Fibroblast of skin of right biceps (primary cell): ENCODE measurements at regions not wholly inside any gene's neighbourhood (a gene's known extent, or its start where the extent isn't known, plus 50 kb on each side); places are given as distances from the start of the nearest gene placed in this dataset.

Experiments used
- DNase-seq: peaks from one replicate; pipeline ENCODE4 v3.0.0-alpha.2; 2013

DNA sequence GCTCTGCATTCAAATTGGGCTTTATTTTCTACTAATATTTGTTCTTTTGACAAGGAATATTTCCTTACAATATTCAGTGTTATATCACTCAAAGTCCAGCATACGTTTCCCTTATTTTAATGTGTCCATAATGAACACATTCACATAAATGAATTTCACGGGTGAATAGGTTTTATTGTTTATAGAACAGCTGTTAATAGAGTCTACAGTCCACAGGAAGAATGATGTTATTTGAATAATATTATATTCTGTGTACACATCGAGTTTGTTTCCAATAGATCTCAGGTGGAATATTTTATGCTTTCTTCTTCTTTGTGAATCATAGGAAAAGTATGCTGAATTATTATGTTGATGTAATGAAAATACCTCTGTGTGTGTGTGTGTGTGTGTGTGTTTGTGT lies 582.4 kb downstream of the CDH26 start:
- DNase-seq, result no peak

DNA sequence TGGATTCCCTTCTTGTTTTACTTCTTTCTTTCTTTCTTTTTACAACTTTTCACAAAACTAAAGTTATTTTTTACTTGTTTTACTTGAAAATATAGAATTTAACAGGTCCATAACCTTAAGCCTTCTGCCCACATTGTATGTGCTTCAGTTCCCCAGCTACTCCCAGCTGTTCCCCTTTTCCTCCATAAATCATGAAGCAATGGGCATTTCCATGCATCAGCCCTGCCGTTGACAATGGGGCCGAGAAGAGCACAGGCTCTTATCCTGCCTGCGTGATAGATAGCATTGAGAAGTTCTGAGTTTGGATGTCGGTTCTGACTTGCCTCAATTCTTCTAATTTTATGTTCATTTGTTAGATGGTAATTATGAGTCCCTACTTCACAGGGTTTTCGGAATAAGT lies 583.8 kb downstream of the CDH26 start:
- no peak for DNase-seq

DNA sequence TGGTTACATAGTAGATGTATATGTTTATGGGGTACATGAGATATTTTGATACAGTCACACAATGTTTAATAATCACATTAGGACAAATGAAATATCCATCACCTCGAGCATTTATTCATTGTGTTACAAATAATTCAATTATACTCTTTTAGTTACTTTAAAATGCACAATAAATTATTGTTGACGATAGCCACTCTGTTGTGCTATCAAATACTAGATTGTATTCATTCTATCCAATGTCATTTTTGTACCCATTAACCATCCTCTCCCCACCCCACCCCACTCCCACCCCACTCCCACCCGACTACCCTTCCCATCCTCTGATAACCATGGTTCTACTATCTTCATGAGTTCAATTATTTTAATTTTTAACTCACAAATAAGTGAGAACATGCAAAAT lies 585.4 kb downstream of the CDH26 start:
- DNase-seq, result no peak

DNA sequence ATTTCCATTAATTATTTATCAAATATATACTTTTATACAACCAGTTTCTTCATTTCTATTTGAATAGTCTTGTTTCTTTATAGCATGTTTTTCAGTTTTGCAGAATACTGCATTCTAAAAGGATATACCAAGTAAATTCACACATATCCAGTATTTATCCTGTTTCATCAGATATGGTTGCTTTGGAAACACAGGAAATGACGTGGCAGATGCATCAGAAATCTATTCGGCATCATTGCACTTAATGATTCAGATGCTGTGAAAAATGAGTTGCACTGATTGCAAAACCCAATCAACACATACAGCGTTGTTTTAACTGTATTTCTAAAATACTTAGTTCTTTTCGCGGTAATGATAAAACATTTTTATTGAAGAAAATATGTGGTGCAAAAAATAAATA lies 594.9 kb downstream of the CDH26 start:
- DNase-seq, result no peak

DNA sequence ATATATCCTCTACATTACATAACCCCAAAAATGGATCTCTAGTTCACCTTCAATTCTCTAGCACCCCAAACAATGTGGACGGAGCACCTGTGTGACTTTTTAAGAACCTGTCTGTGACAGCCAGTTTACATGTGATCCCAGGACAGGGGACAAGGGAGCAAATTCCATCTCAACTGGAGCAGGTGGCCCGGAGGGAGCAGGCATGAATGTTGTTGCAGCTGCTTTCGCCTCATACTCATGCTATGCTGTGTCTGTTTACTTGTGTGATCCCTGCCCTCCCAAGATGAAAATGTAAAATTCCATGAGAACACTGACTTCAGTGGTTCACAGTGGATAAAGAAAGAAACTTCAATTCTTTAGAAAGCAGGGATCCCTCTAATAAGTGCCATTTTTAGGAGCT lies 600.3 kb downstream of the CDH26 start:
- no peak for DNase-seq

DNA sequence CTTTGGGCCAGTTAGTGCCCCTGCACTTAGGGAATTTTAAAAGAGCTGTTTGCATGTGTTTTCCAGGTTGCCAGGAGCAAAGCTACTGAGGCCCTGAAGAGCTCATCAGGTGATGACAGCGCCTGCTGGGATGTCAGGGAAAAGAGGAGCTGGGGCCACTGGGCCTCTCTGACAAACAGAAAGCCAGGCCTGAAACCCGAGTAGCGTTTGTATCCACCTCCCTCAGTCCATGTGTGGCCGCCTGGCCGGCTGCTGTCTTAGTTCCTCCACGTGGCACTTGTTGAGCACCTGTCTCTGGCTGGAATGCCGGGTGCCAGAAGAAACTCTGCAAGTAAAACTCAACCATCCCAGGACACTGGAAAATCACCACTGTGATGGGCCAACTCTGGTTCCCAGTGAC lies 601.2 kb downstream of the CDH26 start:
- DNase-seq, result no peak

DNA sequence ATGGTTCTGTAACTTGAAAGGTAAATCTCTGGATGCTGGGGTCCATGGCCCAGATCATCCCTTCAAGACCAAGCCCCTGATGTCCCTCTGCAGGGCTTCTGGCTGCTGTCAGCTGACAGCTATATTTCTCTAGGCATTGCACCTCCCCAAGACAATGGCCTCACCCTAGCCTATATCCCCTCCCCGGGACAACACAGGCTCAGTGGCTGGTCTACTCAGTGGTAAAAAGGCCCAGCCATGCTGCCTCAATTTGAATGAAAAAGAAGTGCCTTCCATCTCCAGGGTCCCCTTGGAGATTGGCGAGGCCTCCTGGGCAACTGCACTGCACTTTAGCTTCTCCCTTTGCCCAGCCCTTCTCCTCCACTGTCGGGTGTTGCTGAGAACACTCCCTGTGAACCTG lies 602.8 kb downstream of the CDH26 start:
- DNase-seq, result no peak

DNA sequence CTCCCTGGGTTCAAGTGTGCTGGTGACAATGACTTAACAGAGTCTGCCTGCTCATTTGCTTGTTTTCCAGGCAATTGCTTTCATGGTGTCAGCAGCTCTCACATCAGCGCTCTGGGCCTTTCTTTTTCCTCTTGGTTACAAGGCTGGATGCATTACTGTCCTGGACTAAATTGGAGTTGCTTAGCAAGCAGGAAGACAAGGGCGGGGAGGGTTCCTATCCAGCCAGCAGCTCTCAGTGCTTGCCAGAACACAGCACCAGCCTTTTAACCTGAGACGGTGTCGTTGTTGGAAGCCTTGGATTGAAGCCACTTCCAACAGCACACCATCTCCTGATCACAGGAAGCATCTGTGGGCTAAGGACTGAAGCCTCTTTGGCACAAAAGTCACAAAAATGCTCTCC lies 606.9 kb downstream of the CDH26 start:
- no peak for DNase-seq

DNA sequence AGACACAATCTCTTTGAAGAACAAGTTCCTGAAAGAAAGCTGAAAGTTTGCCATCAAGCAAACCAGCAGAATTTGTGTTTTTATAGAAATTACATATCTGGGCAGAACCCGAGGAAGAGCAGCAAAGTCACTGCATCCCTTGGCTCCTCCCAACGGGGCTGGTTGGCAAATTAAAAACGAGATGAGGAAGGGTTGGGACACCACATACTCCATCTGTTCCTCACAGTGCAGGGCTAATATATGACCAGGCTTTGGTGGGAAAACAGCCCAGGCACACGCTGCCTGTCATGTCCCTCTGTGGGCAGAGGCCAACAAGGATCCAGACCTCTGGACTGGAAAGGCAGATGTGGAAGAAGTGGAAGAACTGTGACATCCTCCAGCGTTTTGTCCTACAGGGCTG lies 607.3 kb downstream of the CDH26 start:
- DNase-seq, result no peak

DNA sequence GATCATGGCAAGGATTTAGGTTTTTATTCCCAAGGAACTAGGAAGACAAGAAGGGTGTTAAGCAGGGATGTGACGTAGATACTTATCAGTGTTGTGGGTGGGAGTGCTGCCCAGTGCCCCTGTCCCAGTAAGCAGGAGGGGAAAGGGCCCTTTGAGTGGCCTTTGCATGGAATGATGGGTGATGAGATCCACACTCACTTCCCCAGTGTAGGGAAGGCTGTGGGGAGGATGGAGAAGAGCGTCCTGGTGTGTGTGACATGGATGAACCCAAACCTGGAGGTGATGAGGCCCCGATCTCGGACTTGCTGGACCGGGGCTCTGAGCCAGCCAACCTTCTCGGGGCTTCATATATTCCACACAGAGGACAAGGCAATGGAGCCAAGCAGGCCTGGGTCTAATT lies 610.9 kb downstream of the CDH26 start:
- DNase-seq, result no peak

DNA sequence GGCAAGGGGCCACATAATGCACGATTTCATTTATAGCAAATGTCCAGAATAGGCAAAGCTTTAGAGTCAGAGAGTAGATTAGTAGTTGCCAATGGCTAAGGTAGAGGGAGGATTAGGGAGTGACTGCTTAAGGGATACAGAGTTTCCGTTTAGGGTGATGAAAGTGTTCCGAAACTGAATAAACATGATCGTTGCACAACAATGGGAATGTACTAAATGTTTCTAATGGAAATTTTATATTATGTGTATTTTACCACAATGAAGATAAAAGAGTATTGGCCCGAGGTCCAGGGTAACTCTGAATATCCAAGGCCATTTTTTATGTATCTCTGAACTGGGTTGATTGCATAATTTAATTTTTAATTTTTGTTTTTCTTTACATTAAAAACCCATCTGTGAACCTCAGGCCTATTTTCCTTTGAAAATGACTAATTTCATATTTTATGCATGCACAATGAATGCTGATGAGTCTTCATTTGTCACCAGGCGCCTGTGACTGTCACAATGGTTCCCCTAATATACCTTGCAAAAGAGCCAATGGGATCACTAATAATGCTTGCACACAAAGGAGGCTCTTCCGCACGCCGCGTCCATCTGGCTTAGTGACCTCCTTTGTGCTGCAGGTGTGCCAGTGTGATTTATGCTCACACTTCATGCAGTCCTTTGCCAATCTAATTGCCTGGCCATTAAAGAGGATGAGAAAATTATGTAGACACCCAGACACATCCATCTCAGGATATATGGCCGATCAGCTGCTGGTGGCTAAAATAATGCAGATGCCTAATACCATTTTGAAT lies 612.5 kb downstream of the CDH26 start:
- DNase-seq, result no peak

DNA sequence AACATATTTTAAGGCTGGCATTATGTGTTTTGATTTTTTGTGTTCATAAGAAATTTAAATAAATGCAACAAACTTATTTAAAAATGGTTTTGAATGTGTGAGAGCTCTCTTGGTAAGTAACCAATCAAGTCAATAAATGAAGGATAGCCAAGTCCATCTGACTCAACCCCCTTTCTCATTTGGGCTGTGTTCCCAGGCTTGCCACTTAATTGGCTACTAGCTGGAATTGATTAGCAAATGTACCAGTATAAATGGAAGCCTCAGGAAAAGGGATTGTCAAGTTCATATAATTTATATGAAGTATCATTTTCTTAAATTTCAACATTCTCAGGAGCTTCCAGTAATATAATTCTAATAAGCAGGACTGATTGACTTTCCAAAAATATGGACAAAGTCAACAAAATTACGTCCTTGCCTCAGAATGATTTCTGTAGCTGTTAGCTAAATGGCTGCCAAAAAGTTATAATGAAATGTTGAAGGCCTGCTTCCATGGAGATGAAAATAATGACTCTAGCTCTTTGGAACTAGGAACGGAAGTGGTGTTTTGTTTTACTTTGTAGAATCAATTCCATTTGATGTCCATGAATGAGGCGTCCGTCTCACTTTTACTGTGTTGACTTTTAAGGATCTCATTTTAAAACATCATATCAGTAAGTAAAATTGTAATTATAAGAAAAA lies 614.9 kb downstream of the CDH26 start:
- DNase-seq, result no peak

DNA sequence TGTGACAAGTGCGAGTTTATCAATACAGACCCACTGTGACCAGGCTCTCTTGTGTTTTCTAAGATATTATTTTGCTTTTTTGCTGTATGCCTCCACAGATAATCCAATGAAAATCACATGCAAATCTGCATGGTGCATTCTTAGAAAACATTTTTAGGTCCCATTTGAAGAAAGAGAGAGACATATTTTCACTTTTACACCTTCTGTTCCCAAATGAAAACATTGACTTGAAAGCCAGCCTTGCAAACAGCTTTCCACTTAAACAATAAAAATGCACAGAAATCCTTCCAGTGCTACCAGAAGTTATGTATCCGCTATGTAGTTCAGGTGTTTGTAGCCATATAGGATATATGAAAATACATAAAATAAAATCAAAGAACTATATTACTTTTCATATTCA lies 618.0 kb downstream of the CDH26 start:
- no peak for DNase-seq

DNA sequence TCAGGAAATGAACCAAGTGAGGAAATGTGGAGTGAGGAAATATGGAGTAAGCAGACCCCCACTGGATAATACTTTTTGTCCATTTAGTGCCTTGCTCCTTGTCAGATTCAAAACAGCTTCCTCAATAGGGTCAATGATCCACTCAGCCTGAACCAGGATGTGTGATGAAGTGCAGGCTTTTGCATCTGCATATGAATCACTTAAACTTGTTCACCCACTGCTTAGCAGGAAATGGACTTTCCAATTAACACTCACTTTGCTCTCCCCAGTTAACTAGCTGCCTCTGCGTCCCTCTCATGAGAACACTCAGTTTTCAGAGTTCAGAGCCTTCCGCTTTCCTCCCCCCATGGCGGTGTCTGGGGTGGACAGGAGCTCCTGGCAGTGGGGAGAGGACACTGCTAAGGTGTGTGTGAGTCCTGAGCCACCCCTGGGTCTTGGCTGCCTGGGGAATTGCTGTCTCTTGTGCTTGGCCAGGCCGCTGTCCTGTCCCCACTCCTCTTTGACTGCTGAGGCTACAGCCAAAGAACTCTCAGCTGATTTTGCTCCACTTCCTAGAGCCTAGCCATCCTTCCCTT lies 621.8 kb downstream of the CDH26 start:
- DNase-seq, result no peak

DNA sequence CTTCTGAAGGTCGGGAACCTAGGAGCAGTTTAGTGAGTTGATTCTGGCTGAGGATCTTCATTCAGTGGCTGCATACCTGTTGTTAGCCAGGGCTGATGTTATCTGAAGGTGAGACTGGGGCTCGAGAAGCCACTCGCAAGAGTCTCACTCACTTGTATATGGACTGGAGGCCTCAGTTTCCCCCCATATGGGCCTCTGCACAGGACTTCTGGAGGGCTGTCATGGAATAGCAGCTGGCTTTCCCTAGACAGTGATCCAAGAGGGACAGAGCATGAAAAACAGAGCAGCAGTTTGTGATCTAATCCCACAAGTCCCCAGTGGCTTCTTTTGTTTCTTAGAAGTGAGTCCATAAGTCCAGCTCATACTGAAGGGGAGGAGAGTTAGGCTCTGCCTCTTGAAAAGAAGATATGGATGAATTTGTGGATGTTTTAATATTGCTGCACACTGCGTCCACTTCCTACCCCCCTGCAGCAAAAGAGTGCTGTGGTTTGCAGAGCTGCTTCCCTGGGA lies 623.4 kb downstream of the CDH26 start:
- DNase-seq, result no peak

DNA sequence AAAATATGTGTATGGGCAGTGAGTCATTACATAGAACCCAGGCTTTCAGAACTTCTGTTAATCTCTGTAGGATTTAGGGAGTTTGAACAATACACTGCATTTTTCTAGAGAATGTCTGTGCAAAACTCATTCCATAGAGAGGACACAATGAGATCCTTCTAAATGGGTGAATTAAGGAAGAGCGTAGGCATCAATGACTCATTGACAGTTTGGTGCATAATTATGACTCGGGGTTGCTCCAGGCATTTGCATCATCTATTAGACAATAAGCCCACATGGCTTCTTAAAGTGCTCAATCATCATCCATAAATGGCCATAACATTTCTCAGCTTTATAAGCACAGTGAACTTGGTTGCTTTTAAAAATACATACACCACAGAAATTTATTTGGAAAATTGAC lies 625.5 kb downstream of the CDH26 start:
- peak; percentile 54 for DNase-seq

DNA sequence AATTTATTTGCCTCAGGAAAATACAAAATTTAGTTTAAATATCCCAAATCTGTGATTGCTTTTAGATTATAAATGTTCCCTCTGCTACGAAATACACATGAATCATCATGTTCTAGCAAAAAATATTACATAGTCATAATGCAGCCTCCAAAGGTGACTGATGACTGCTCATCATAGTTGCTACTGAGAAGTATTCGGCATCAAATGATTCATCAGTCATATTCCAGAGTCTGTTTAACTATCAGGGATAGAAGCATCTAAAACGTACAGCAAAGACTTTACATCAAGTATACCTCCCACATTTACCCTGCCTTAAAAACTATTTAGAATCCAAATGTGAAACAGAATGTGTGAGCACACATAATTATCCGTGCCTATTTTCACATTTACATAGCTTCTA lies 626.0 kb downstream of the CDH26 start:
- peak; percentile 26 for DNase-seq

DNA sequence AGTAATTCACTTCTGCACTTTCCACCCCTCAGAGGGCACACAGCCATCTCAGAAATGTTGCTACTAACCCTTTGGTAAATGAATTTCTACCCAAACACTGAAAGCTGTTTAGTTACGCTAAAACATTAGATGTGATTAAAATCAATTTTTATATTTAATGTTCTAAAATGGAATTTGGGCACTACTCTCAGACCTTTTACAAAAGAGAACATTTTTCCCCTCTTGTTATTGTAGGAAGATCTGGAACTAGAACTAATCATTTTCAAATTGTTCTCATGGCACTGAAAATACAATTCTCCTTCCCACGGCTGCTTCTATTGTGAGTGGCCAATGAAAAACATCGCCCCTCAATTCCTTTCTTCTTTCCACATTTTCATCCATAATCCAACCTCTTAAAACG lies 627.4 kb downstream of the CDH26 start:
- DNase-seq, result no peak

DNA sequence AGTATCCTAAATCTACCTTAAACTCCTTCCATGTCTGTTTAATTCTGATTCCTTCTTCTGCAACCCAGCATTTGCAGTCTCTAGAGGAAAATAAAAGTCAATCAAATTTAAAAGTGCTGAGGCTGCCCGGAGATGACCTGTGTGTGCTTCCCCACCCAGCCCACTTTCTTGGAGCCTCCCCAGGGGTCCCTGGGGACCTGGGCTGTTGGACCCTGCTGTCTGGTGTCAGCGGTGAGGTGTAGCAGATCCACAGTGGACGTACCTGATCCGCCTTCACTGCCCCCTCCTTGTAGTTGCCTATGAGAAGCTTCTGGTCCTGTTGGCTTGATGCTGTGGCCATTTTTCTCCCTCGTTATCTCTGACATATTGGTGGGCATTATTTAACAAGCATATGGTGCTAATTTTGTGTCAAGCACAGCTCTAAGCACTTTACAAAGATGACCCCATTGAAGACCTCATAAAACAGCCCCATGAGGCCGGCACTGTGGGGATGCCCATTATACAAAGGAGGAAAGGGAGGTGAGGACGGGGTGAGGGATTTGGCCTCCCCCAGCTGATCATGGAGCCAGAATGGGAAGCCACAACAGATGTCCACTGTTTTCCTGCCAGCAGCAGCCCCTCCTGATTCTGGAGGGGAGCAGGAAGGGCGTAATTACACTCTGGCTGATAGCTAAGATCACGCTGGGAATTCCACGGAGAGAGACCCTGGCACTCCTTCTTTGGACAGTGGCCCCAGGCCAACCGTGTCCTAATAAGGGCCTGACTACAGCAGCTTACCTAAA lies 628.2 kb downstream of the CDH26 start:
- no peak for DNase-seq

DNA sequence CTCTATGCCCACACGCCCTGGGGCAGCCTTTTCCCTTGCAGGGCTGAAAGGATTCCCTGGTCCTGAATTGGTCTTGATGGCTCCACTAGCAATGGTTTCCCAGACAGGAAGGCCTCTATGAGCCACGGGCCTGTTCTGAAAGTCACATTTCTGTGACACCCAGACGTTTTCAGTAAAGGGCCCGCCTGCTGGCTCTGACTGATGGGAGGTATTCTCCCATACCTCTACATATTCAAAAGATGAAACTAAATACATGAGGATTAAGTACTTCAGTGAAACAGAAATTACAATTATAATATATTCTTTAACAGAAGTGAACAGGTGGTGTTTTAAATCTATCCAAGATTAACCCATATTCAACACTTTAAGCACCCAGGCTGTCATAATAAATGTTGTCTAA lies 629.8 kb downstream of the CDH26 start:
- DNase-seq, result no peak

DNA sequence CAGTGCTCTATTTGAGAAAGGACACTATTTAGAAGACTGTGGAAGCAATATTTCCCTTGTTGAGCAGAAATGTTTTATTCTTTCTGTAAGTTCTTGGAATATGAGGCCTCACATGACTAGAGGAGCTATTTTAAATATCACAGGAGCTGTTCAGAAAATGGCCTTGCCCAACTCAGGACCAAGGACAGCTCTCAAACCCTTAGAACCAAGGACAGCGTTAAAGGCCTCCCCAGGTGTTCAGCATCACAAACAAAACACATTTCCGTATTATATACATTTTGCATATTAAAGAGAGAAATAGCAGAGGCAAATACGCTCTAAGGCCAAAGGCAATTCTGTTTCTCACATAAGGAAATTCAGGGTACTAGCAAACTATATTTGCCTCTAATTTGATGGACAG lies 631.4 kb downstream of the CDH26 start:
- peak; percentile 22 for DNase-seq

DNA sequence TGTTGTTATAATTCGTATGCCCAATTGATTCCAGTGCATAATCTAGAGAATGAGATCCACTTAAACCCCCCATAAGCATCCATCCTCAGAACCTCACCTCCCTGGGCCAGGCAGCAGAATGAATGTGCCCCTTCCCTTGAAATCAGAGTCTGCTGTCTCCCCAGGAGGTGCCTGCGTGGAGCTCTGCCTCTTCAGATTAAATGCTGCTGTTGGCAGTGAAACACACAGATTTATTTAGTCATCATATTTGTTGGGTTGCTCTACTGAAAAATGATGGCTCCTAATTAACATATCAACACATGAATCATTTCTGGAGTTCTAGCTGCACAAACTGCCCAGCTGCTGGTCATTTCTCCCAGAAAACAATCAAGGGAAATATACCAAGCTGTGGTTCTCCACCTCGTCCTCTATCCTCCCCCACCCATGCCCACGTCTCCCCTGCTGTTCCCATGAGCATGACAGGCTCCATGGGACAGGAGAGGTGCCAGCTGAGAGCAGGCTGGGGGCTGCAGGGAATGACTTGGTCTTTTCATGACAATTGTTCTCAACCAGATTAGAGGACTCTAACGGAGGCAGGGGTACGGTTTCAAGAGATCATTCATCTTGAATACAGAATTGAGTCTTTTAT lies 633.1 kb downstream of the CDH26 start:
- DNase-seq, result no peak

DNA sequence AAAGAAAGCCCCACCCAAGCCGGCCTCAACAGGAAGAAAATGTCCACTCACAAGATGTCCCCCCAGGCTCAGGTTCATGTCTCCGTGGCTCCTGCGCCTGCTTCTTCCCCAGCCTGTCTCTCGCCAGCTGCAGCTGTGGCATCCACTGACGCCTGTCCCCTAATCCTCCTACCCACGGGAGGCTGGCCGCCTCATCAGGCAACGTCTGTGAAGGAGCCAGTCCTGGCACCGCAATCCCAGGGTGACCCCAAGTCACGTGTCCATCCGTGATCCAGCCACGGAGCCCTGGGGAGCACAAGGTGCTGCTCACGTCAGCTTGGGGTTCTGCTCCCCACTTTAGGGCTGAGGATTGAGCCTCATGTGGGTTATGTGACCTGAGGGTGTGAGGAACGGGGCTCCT lies 640.3 kb downstream of the CDH26 start:
- DNase-seq, result no peak
